ENCODE measurements at regions not wholly inside any gene's neighbourhood (a gene's known extent, or its start where the extent isn't known, plus 50 kb on each side); places are given as distances from the start of the nearest gene placed in this dataset.

DNA sequence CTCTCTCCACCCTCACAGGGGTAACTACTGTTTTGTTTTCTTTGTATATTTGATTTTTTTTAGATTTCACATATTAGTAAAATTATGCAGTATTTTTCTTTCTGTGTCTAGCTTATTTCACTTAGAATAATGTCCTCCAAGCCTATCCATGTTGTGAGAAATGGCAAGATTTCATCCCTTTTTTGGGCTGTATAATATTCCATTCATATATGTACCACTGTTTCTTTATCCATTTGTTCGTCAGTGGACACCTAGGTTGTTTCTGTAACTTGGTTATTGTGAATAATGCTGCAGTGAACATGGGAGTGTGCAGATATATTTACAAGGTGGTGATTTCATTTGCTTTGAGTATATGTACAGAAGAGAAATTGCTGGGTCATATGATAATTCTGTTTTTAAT lies 144.0 kb upstream of the CHD1 start:
- no peak for DNase-seq
- no peaks in the 10 kb centered on the region for H3K4me1 Mint-ChIP-seq (ENCODE audit: low read depth)
- ChIA-PET POLR2A (no interaction called here), CTCF (no interaction called here)
- no peaks in the 10 kb centered on the region for H3K36me3 Mint-ChIP-seq
- no peak overlapping the region for H3K27ac Mint-ChIP-seq
- no peaks in the 10 kb centered on the region for H3K27me3 Mint-ChIP-seq
- H3K9me3 Mint-ChIP-seq = peaks cover 3% of the 10 kb centered on the region
- intact Hi-C loops (cut with micrococcal nuclease) = no loop called here
- H3K4me3 Mint-ChIP-seq = no peak overlapping the region

DNA sequence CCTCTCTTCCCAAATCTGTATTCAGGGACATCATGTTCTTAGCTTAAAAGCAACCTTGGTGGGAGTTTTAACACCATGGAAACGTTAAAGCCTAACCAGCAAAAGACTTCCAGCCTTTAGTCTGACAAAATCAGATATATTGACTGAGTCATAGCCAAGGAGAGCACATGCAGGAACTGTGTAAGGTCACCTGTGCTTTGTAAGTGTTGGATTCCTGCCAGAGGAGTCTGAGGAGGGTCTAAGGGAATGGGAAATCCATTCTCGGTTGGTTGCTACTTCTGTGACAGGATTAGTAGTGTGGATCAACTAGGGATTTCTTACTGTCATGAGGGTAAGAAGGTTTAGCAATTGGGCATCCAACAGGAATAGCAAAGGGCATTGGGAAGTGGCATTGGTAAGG lies 142.0 kb upstream of the CHD1 start:
- POLR2A ChIA-PET = no interaction called here
- intact Hi-C loops (cut with micrococcal nuclease) = no loop called here
- Mint-ChIP-seq H3K4me3 (no peak overlapping the region), H3K36me3 (no peaks in the 10 kb centered on the region), H3K27me3 (no peaks in the 10 kb centered on the region), H3K4me1 (ENCODE audit: low read depth) (no peaks in the 10 kb centered on the region), H3K9me3 (peaks cover 3% of the 10 kb centered on the region), H3K27ac (no peak overlapping the region)
- CTCF ChIA-PET = interaction anchor here (2.0 kb wide), 1 partner anchor 10 kb away, joined by 17 read pairs; no protein-coding TSS in a partner anchor
- DNase-seq = no peak

DNA sequence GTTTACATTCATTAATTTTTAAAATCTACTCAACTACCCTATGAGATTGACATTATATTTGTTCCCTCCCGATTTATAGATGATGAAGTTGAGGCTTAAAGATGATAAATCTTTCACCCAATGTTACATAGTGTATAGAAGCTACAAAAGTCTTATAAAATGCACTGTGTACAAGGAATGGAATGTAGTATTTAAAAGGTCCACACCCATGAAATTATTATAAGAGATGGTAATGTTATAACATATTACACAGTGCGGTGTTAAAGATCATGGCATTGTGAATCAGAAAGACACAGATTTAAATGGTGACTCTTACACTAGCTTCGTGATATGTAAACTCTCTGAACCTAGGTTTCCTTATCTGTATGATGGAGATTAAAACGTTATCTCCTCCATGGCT lies 141.6 kb upstream of the CHD1 start:
- H3K27ac Mint-ChIP-seq = no peak overlapping the region
- DNase-seq = no peak
- H3K9me3 Mint-ChIP-seq = peaks cover 3% of the 10 kb centered on the region
- no peaks in the 10 kb centered on the region for H3K36me3 Mint-ChIP-seq
- intact Hi-C loops (cut with micrococcal nuclease) = no loop called here
- ChIA-PET CTCF (interaction anchor here (2.0 kb wide), 1 partner anchor 10 kb away, joined by 17 read pairs; no protein-coding TSS in a partner anchor), POLR2A (no interaction called here)
- H3K4me3 Mint-ChIP-seq = no peak overlapping the region
- H3K4me1 Mint-ChIP-seq (ENCODE audit: low read depth) = no peaks in the 10 kb centered on the region
- H3K27me3 Mint-ChIP-seq = no peaks in the 10 kb centered on the region

DNA sequence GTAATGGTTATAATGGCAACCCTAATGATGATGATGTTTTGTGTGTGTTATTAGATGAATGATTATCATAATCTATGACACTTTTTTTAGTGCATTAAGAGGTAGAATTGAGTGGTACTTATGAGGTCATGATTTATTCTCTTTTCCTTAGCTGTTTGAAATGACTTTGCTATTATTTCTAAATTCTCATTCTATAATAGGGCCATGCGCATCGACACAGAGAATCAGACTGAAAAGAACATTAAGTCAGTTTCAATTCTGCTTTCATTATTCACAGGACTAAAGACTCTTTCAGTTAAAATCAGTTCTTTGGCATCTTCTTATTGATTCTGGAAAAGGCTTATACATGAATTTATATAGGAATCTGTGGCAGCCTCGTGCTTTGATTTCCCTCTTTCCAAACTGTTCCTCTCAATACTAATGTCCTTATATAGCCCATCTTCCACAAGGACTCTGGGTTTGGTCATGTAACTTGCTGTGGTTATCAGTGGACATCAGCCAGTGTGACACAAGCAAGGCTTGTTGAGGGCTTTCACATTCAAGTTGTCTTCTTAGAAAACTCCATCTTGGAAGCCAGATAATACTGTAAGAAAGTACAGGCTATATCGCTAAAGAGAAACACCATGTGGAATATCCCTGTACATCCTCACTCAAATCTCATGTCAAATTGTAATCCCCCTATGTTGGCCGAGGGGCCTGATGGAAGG lies 140.3 kb upstream of the CHD1 start:
- intact Hi-C loops (cut with micrococcal nuclease) = loop anchor here (10.0 kb wide), 1 partner anchor 1884 kb away; the partner anchor contains the start of gene RIOK2
- Mint-ChIP-seq H3K4me1 (ENCODE audit: low read depth) (no peaks in the 10 kb centered on the region), H3K27ac (no peak overlapping the region), H3K4me3 (no peak overlapping the region), H3K9me3 (peaks cover 3% of the 10 kb centered on the region), H3K36me3 (no peaks in the 10 kb centered on the region), H3K27me3 (no peaks in the 10 kb centered on the region)
- CTCF ChIA-PET = no interaction called here
- POLR2A ChIA-PET = no interaction called here
- DNase-seq = no peak

DNA sequence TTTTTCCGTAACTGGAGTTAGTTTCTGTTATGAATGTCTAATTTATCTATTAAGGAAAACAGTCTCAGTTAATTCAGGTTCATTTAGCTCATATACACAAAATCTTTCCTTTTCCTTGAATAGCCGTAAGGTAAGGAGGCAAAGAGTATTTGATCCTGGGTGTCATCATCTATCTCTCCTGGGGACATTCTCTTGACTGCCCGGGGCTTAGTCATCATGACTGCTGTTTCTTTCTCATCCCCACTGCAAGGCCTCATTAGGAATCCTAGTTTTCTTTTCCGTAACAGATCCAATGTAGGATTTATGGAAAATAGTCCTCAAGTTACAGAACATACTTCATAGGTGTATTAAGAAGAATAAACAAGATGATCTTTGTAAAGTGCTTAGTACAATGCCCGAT lies 134.9 kb upstream of the CHD1 start:
- peaks cover 6% of the 10 kb centered on the region for H3K4me1 Mint-ChIP-seq (ENCODE audit: low read depth)
- CTCF ChIA-PET = interaction anchor here (0.6 to 2.1 kb wide), 3 partner anchors 159 to 307 kb away, joined by 3 to 5 read pairs (median 3); no protein-coding TSS in a partner anchor
- DNase-seq = no peak
- no peak overlapping the region for H3K4me3 Mint-ChIP-seq
- intact Hi-C loops (cut with micrococcal nuclease) = loop anchor here (10.0 kb wide), 1 partner anchor 1879 kb away; the partner anchor contains the start of gene RIOK2
- POLR2A ChIA-PET = no interaction called here
- H3K9me3 Mint-ChIP-seq = no peaks in the 10 kb centered on the region
- peaks cover 1% of the 10 kb centered on the region for H3K27me3 Mint-ChIP-seq
- no peaks in the 10 kb centered on the region for H3K36me3 Mint-ChIP-seq
- H3K27ac Mint-ChIP-seq = no peak overlapping the region

DNA sequence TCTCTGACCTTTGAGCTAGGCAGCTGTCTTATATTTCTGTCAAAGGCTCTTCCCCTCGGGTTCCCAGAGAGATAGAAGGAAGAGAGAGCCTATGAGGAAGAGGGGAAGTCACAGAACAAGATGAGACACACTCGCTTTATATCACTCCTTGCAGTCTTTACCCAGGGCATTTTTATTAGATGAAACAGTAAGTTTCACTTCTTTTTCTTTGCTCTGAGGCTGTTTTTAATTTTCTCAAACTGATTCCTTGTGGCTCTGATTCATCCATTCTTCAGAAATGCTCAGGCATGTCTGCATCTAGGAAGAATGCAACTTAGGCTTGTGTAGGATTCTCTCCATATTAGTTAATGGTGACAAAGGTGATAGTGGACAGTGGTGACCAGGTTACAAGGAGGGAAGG lies 132.9 kb upstream of the CHD1 start:
- Mint-ChIP-seq H3K36me3 (no peaks in the 10 kb centered on the region), H3K27me3 (peaks cover 1% of the 10 kb centered on the region), H3K9me3 (no peaks in the 10 kb centered on the region), H3K4me1 (ENCODE audit: low read depth) (peaks cover 6% of the 10 kb centered on the region), H3K27ac (no peak overlapping the region), H3K4me3 (no peak overlapping the region)
- CTCF ChIA-PET = interaction anchor here (0.8 to 4.6 kb wide), 16 partner anchors 9 to 289 kb away, joined by 3 to 43 read pairs (median 4); no protein-coding TSS in a partner anchor
- POLR2A ChIA-PET = no interaction called here
- intact Hi-C loops (cut with micrococcal nuclease) = loop anchor here (10.0 kb wide), 1 partner anchor 1877 kb away; the partner anchor contains the start of gene RIOK2
- no peak for DNase-seq

DNA sequence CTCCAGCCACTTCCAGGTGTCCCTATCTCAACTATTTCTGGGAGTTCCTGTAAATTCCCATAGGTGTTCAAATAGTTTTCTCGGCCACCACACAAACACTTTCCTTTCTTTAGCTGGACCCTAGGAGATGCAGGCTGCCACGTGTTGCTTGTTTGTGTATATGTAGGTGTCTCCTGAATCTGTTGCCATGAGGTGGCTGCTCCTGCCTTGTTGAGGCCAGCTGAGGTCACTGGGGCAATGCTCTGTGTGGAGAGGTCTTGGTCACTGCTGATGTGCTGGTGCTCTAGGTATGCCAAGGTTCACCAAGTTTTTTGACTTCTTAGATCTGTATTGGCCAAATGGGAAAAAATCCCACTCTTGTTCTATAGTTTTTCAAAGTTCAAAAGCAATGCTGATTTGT lies 132.5 kb upstream of the CHD1 start:
- peaks cover 1% of the 10 kb centered on the region for H3K27me3 Mint-ChIP-seq
- DNase-seq = no peak
- H3K36me3 Mint-ChIP-seq = no peaks in the 10 kb centered on the region
- no peak overlapping the region for H3K4me3 Mint-ChIP-seq
- no peaks in the 10 kb centered on the region for H3K9me3 Mint-ChIP-seq
- intact Hi-C loops (cut with micrococcal nuclease) = loop anchor here (10.0 kb wide), 1 partner anchor 1876 kb away; the partner anchor contains the start of gene RIOK2
- no peak overlapping the region for H3K27ac Mint-ChIP-seq
- CTCF ChIA-PET = interaction anchor here (0.8 to 4.6 kb wide), 24 partner anchors 9 to 1831 kb away, joined by 3 to 43 read pairs (median 4); no protein-coding TSS in a partner anchor
- H3K4me1 Mint-ChIP-seq (ENCODE audit: low read depth) = peaks cover 6% of the 10 kb centered on the region
- POLR2A ChIA-PET = interaction anchor here (1.0 kb wide), 1 partner anchor 140 kb away, joined by 3 read pairs; no protein-coding TSS in a partner anchor

DNA sequence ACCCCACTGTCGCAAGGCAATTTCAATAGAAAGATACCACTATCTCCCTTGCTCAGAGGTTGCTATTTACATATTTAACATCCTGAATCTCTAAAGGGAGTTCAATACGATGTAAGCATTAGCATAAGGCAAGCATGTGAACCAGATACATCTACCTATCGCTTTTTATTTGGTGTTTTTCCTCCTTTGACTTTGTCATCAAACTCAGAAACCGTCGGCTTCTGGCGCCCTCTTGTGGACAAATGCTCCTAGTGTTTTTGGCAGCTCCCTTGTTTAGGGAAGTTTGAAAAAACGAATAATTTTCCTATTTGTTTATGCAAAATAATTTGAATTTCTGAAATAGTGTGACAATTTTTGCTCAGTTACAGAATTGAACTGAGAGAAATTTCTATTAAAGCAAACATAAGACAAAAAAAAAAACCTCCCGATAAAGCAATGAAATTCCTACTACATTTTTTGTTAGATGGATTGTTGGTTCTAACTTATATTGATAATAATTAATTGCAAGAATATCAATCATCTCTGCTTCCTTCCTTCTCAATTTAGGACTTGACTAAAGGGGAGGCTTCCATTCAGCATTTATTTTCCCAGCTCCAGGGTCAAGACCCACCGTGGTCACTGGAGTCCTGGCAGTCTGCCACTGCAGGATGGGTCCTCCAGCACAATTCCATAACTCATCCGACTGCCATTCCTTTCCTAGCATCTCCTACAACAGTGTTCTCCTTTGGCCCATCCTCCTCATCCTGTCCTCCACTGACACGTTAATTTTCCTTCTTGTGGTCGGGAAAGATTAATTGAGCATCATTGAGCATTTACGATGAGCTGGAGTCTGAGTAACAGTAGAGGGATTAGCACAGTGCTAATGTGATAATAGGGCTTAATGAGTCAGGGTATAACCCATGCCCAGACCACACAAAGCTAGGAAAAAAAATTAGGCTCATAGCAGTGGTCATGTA lies 131.8 kb upstream of the CHD1 start:
- Mint-ChIP-seq H3K27me3 (peaks cover 1% of the 10 kb centered on the region), H3K9me3 (no peaks in the 10 kb centered on the region), H3K4me1 (ENCODE audit: low read depth) (peaks cover 6% of the 10 kb centered on the region), H3K4me3 (no peak overlapping the region), H3K36me3 (no peaks in the 10 kb centered on the region), H3K27ac (no peak overlapping the region)
- intact Hi-C loops (cut with micrococcal nuclease) = loop anchor here (1.0 to 10.0 kb wide), 5 partner anchors 27 to 1876 kb away; partner anchors contain the start of gene RIOK2
- POLR2A ChIA-PET = interaction anchor here (1.0 kb wide), 1 partner anchor 139 kb away, joined by 3 read pairs; no protein-coding TSS in a partner anchor
- DNase-seq = peak; percentile 88
- CTCF ChIA-PET = interaction anchor here (0.7 to 4.6 kb wide), 31 partner anchors 9 to 1830 kb away, joined by 3 to 43 read pairs (median 4); no protein-coding TSS in a partner anchor

DNA sequence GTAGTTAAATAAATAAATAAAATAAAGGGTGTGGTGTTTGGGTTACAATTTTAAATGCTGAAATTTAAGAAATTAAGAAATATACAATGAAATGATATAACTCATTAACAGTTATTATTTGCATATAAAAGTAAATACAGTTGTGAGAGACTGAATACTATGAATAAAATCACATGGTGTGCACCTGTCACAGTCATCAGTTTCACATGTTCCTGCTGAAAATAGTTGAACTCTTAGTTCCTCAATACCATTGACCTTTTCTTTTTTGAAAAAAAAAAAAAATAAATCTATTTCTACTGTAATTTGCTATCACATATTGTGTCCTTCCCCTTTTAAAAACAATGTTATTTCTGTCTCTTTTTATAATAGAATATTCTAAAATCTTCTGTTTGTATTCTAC lies 130.9 kb upstream of the CHD1 start:
- POLR2A ChIA-PET = no interaction called here
- no peak overlapping the region for H3K4me3 Mint-ChIP-seq
- DNase-seq = no peak
- H3K9me3 Mint-ChIP-seq = no peaks in the 10 kb centered on the region
- CTCF ChIA-PET = interaction anchor here (0.5 to 4.6 kb wide), 14 partner anchors 11 to 291 kb away, joined by 3 to 43 read pairs (median 8); no protein-coding TSS in a partner anchor
- no peaks in the 10 kb centered on the region for H3K36me3 Mint-ChIP-seq
- H3K27me3 Mint-ChIP-seq = peaks cover 1% of the 10 kb centered on the region
- H3K27ac Mint-ChIP-seq = no peak overlapping the region
- peaks cover 6% of the 10 kb centered on the region for H3K4me1 Mint-ChIP-seq (ENCODE audit: low read depth)
- intact Hi-C loops (cut with micrococcal nuclease) = loop anchor here (1.0 to 10.0 kb wide), 5 partner anchors 26 to 1875 kb away; partner anchors contain the start of gene RIOK2

DNA sequence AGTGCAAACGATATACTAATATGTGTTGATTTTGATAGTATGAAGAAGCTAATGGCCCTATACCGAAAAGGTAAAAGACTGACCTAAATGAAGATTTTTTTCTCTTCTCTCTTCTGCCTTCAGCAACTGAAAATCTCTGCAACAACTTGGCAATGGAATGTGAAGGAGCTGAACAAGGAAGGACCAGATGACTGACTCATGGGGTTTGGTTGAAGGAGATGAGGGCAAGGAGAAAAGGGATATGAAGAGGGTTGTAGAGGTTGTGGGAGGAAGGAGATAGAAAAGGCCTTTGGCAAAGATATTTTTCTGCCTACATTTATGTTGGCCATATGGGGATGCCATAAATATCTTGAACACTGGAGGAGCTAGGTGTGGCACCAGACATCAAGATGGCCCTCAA lies 129.7 kb upstream of the CHD1 start:
- Mint-ChIP-seq H3K4me1 (ENCODE audit: low read depth) (peaks cover 6% of the 10 kb centered on the region), H3K36me3 (no peaks in the 10 kb centered on the region), H3K27me3 (peaks cover 1% of the 10 kb centered on the region), H3K9me3 (no peaks in the 10 kb centered on the region), H3K4me3 (no peak overlapping the region), H3K27ac (no peak overlapping the region)
- ChIA-PET CTCF (interaction anchor here (0.8 to 4.6 kb wide), 7 partner anchors 31 to 218 kb away, joined by 3 to 43 read pairs (median 8); no protein-coding TSS in a partner anchor), POLR2A (interaction anchor here (0.9 kb wide), 1 partner anchor 151 kb away, joined by 3 read pairs; no protein-coding TSS in a partner anchor)
- DNase-seq = no peak
- intact Hi-C loops (cut with micrococcal nuclease) = no loop called here

DNA sequence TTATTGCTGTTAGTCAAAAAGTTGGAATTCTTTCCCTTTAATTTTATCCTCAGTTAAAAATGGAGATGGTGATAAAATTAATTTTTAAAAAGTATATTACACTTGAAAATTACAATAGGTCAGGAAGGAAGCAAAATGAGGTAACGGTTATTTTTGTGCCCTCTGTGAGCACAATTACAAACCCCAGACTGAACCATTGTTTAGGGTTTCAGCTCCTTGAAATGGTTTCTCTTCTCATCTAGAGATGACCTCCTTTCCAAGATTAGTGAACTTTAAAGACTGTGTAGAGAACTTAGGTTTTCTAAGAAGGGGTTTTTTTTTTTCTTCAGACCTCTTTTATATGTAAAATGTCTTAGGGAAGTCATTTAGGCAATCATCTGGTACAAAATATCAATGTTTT lies 126.2 kb upstream of the CHD1 start:
- Mint-ChIP-seq H3K4me1 (ENCODE audit: low read depth) (no peaks in the 10 kb centered on the region), H3K27ac (no peak overlapping the region), H3K4me3 (no peak overlapping the region), H3K36me3 (no peaks in the 10 kb centered on the region), H3K27me3 (no peaks in the 10 kb centered on the region), H3K9me3 (no peaks in the 10 kb centered on the region)
- ChIA-PET POLR2A (no interaction called here), CTCF (interaction anchor here (0.9 kb wide), 1 partner anchor 150 kb away, joined by 3 read pairs; no protein-coding TSS in a partner anchor)
- no peak for DNase-seq
- intact Hi-C loops (cut with micrococcal nuclease) = no loop called here
